ENCODE measurements at regions not wholly inside any gene's neighbourhood (a gene's known extent, or its start where the extent isn't known, plus 50 kb on each side); places are given as distances from the start of the nearest gene placed in this dataset.

DNA sequence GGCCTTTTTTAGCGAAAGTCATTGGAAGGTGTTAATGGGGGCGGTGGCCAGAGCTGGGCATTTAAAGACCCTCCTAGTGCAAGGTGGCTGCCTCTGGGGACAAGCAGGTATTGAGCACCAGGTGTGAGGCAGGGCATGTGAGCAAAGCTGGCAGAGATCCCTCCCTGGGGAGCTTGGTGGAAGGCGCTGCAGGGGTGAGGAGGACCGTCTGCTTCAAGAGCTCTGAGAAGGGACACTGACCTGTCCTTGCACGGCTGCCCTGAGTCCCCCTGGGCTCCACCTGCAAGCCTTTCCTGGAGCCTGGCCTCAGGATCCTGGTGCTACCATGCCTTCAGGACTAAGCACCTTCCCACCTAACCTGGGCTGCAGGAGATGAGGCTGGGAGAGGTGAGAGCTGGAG lies 127.0 kb upstream of the CIBAR2 start:
- H3K9me3 Mint-ChIP-seq, result peaks cover 0 to 3% (median 1%) of the 10 kb centered on the region in 7 donors
- Histone ChIP-seq H3K9me3 (replicated peaks in 1 of 2; ENCODE audit: control insufficient read depth in 1 of 2, insufficient read depth in 1 of 2, low read length in 2 of 2) (peaks cover 0 to 3% of the 10 kb centered on the region in 2 donors), H3K27ac (ENCODE audit: low read depth in 1 of 2, low read length in 2 of 2) (no peak overlapping the region), H3K4me1 (ENCODE audit: control insufficient read depth in 1 of 2, insufficient read depth in 2 of 2, low read length in 2 of 2) (peaks cover 0 to 9% of the 10 kb centered on the region in 2 donors), H3K79me2 (ENCODE audit: insufficient read depth, low read length) (no peaks in the 10 kb centered on the region), H3K4me2 (replicated peaks; ENCODE audit: extremely low read depth, low read length, poor library complexity, severe bottlenecking) (no peak overlapping the region), H3K9ac (ENCODE audit: insufficient read depth, low read length, poor library complexity, severe bottlenecking) (no peak overlapping the region), H3K36me3 (replicated peaks in 1 of 2; ENCODE audit: control insufficient read depth in 1 of 2, insufficient read depth in 2 of 2, low read length in 2 of 2) (no peaks in the 10 kb centered on the region), H4K20me1 (ENCODE audit: insufficient read depth, low read length) (no peaks in the 10 kb centered on the region), H3K4me3 (replicated peaks in 1 of 3; ENCODE audit: low read depth in 2 of 3, low read length in 3 of 3) (no peak overlapping the region), H3K27me3 (ENCODE audit: control insufficient read depth in 2 of 2, insufficient read depth in 2 of 2, low read length in 2 of 2) (peaks cover 14 to 40% of the 10 kb centered on the region in 2 donors), H2AFZ (ENCODE audit: insufficient read depth, low read depth, low read length, poor library complexity, severe bottlenecking) (no peak overlapping the region)
- WGBS (ENCODE audit: insufficient coverage), result 96% methylated on average over 3 of the region's 5 CpGs
- H3K4me3 Mint-ChIP-seq, result no peak overlapping the region
- H3K4me1 Mint-ChIP-seq, result no peaks in the 10 kb centered on the region
- peaks cover 38 to 45% (median 38%) of the 10 kb centered on the region in 3 donors for H3K27me3 Mint-ChIP-seq (ENCODE audit: low read depth in 3 of 3)
- no peak overlapping the region for H3K27ac Mint-ChIP-seq
- no peak for DNase-seq
- TF ChIP-seq, protein P1, sequence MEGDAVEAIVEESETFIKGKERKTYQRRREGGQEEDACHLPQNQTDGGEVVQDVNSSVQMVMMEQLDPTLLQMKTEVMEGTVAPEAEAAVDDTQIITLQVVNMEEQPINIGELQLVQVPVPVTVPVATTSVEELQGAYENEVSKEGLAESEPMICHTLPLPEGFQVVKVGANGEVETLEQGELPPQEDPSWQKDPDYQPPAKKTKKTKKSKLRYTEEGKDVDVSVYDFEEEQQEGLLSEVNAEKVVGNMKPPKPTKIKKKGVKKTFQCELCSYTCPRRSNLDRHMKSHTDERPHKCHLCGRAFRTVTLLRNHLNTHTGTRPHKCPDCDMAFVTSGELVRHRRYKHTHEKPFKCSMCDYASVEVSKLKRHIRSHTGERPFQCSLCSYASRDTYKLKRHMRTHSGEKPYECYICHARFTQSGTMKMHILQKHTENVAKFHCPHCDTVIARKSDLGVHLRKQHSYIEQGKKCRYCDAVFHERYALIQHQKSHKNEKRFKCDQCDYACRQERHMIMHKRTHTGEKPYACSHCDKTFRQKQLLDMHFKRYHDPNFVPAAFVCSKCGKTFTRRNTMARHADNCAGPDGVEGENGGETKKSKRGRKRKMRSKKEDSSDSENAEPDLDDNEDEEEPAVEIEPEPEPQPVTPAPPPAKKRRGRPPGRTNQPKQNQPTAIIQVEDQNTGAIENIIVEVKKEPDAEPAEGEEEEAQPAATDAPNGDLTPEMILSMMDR (IDR thresholded peaks at IDR 0.05), result no peak
- intact Hi-C loops (cut with micrococcal nuclease), result no loop called here
- no peaks in the 10 kb centered on the region for H3K36me3 Mint-ChIP-seq

DNA sequence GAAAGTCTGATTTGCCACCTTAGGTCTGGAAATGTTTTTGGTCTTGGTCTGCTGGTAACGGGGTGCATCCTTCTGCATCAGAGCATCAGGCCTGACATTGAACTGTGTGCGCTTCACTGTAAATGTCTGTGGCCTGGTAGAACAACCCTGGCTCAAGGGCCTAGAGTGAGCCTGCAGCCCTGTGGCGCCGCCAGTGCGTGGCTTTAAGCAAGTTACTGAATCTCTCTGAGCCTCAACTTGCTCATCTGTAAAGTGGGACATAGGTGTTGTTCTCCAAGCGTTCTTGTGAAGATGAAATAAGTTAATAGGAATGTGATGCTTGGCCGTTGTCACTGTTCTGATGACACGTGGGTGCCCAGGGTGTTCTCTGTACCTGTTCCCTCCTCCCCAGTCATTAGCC lies 127.6 kb upstream of the CIBAR2 start:
- H3K4me3 ChIP-seq (replicated peaks in 1 of 3; ENCODE audit: low read depth in 2 of 3, low read length in 3 of 3), result no peak overlapping the region
- no peak overlapping the region for H2AFZ ChIP-seq (ENCODE audit: insufficient read depth, low read depth, low read length, poor library complexity, severe bottlenecking)
- H3K79me2 ChIP-seq (ENCODE audit: insufficient read depth, low read length), result no peaks in the 10 kb centered on the region
- no peak overlapping the region for H3K4me2 ChIP-seq (replicated peaks; ENCODE audit: extremely low read depth, low read length, poor library complexity, severe bottlenecking)
- Mint-ChIP-seq H3K4me1 (no peaks in the 10 kb centered on the region), H3K9me3 (peaks cover 0 to 3% (median 1%) of the 10 kb centered on the region in 7 donors), H3K4me3 (no peak overlapping the region), H3K27ac (no peak overlapping the region), H3K36me3 (no peaks in the 10 kb centered on the region), H3K27me3 (ENCODE audit: low read depth in 3 of 3) (peaks cover 32 to 39% (median 33%) of the 10 kb centered on the region in 3 donors)
- TF ChIP-seq, protein P1 (IDR thresholded peaks at IDR 0.05), result no peak
- no peak overlapping the region for H3K27ac ChIP-seq (ENCODE audit: low read depth in 1 of 2, low read length in 2 of 2)
- H3K27me3 ChIP-seq (ENCODE audit: control insufficient read depth in 2 of 2, insufficient read depth in 2 of 2, low read length in 2 of 2), result peaks cover 9 to 34% of the 10 kb centered on the region in 2 donors
- peaks cover 0 to 9% of the 10 kb centered on the region in 2 donors for H3K4me1 ChIP-seq (ENCODE audit: control insufficient read depth in 1 of 2, insufficient read depth in 2 of 2, low read length in 2 of 2)
- no peaks in the 10 kb centered on the region for H4K20me1 ChIP-seq (ENCODE audit: insufficient read depth, low read length)
- DNase-seq, result no peak
- intact Hi-C loops (cut with micrococcal nuclease), result no loop called here
- H3K9ac ChIP-seq (ENCODE audit: insufficient read depth, low read length, poor library complexity, severe bottlenecking), result no peak overlapping the region
- WGBS (ENCODE audit: insufficient coverage), result 98% methylated on average over 3 of the region's 8 CpGs
- no peaks in the 10 kb centered on the region for H3K36me3 ChIP-seq (replicated peaks in 1 of 2; ENCODE audit: control insufficient read depth in 1 of 2, insufficient read depth in 2 of 2, low read length in 2 of 2)
- peaks cover 0 to 3% of the 10 kb centered on the region in 2 donors for H3K9me3 ChIP-seq (replicated peaks in 1 of 2; ENCODE audit: control insufficient read depth in 1 of 2, insufficient read depth in 1 of 2, low read length in 2 of 2)

Measured in CD14-positive monocyte (primary cell).